Natural killer cell (primary cell): ENCODE measurements at regions not wholly inside any gene's neighbourhood (a gene's known extent, or its start where the extent isn't known, plus 50 kb on each side); places are given as distances from the start of the nearest gene placed in this dataset.

Source experiments
- ATAC-seq, 3 donors: fragments of 150-1000 bp in 2 of 3; fragments of 200-7000 bp in 1 of 3; cut with Tn5 transposase; 1 replicate in 1 of 3; 2 replicates in 2 of 3; pipeline ENCODE4 v1.10.0; 2021; ENCODE audit warnings: mild to moderate bottlenecking in 2 of 3, moderate library complexity in 2 of 3
- DNase-seq, 2 donors: peaks; one replicate each; pipeline versions ENCODE4 v3.0.0 to v3.0.0-alpha.2; 2013 to 2021; ENCODE audit warnings: mixed read lengths in 1 of 2
- H3K27ac ChIP-seq: one replicate; pipeline ENCODE4 v1.5.1; 2013; ENCODE audit warnings: mild to moderate bottlenecking, low read length
- H3K27me3 ChIP-seq: one replicate; pipeline ENCODE4 v1.6.1; 2013; ENCODE audit warnings: low read length; ENCODE audit not compliant: control insufficient read depth, insufficient read depth
- H3K36me3 ChIP-seq: one replicate; pipeline ENCODE4 v1.6.1; 2013; ENCODE audit warnings: low read length; ENCODE audit not compliant: control insufficient read depth, insufficient read depth
- H3K4me1 ChIP-seq: one replicate; pipeline ENCODE4 v1.6.1; 2013; ENCODE audit warnings: low read length; ENCODE audit not compliant: control insufficient read depth, insufficient read depth
- H3K4me3 ChIP-seq: one replicate; pipeline ENCODE4 v1.5.1; 2013; ENCODE audit warnings: low read length
- H3K9me3 ChIP-seq: one replicate; pipeline ENCODE4 v1.6.1; 2013; ENCODE audit warnings: low read length; ENCODE audit not compliant: control insufficient read depth, insufficient read depth
- H3K27ac Mint-ChIP-seq, 2 donors: one replicate each; pipeline ENCODE4 v1.8.0; 2022; ENCODE audit warnings: mild to moderate bottlenecking in 2 of 2, mixed read lengths in 2 of 2, moderate library complexity in 1 of 2
- H3K27me3 Mint-ChIP-seq, 2 donors: one replicate each; pipeline ENCODE4 v1.8.0; 2022; ENCODE audit warnings: low read depth in 2 of 2, mixed read lengths in 2 of 2
- H3K36me3 Mint-ChIP-seq: one replicate; pipeline ENCODE4 v1.8.0; 2022; ENCODE audit warnings: mixed read lengths
- H3K4me1 Mint-ChIP-seq, 2 donors: one replicate each; pipeline ENCODE4 v1.8.0; 2022; ENCODE audit warnings: mixed read lengths in 2 of 2
- H3K4me3 Mint-ChIP-seq: one replicate; pipeline ENCODE4 v1.8.0; 2022; ENCODE audit warnings: mild to moderate bottlenecking, moderate library complexity, mixed read lengths
- H3K9me3 Mint-ChIP-seq, 2 donors: one replicate each; pipeline ENCODE4 v1.8.0; 2022; ENCODE audit warnings: mixed read lengths in 2 of 2
- WGBS: methylation state at CpG from one replicate; pipeline ENCODE4 v1.1.7; 2013; ENCODE audit warnings: missing lambda C conversion rate; ENCODE audit not compliant: insufficient coverage; 5-methylcytosine and 5-hydroxymethylcytosine counted together
- intact Hi-C: fragments of 100-400 bp; cut with micrococcal nuclease; formaldehyde crosslinking; loops from one replicate; pipeline ENCODE4 v1.14.2; 2022
- TF ChIP-seq, protein P1 (sequence below): fragments of 200-600 bp; IDR thresholded peaks from one replicate; pipeline ENCODE4 v1.8.0; 2022; ENCODE audit warnings: antibody characterized with exemption

DNA sequence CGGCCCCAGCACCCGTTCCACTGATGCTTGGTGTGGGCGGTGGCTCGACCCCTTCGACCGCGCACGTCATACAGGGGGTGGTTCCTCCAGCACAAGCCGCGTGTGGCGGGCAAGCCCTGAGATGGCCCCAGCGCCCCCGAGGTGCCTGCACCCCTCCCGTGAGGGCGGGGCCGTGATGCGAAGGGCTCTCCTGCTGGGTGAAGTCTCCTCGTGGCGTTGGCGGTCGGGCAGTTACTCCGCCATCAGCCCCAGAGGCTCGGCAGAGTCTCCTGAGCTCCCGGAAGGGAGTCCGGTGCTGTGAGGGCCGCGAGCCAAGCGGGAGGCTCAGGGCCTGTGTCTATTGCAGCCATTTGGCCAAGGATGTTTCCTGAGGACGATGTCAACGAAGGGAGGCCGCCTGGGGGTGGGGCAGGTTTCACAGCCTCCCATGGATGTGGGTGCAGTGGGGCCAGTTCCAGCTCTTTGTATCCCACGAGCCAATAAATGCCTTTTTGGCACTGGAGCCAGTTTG lies 78.1 kb upstream of the GALNT9 start:
- no peaks in the 10 kb centered on the region for H3K4me1 ChIP-seq
- DNase-seq (no peak), ATAC-seq (no peak)
- no peaks in the 10 kb centered on the region for H3K36me3 Mint-ChIP-seq
- intact Hi-C loops, result no loop called here
- no peak overlapping the region for H3K4me3 Mint-ChIP-seq
- TF ChIP-seq, protein P1, sequence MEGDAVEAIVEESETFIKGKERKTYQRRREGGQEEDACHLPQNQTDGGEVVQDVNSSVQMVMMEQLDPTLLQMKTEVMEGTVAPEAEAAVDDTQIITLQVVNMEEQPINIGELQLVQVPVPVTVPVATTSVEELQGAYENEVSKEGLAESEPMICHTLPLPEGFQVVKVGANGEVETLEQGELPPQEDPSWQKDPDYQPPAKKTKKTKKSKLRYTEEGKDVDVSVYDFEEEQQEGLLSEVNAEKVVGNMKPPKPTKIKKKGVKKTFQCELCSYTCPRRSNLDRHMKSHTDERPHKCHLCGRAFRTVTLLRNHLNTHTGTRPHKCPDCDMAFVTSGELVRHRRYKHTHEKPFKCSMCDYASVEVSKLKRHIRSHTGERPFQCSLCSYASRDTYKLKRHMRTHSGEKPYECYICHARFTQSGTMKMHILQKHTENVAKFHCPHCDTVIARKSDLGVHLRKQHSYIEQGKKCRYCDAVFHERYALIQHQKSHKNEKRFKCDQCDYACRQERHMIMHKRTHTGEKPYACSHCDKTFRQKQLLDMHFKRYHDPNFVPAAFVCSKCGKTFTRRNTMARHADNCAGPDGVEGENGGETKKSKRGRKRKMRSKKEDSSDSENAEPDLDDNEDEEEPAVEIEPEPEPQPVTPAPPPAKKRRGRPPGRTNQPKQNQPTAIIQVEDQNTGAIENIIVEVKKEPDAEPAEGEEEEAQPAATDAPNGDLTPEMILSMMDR, result no peak
- no peak overlapping the region for H3K27ac ChIP-seq
- H3K27ac Mint-ChIP-seq, result no peak overlapping the region
- H3K36me3 ChIP-seq, result no peaks in the 10 kb centered on the region
- H3K9me3 ChIP-seq, result no peaks in the 10 kb centered on the region
- peaks cover 0 to 3% of the 10 kb centered on the region in 2 donors for H3K27me3 Mint-ChIP-seq
- H3K4me3 ChIP-seq, result no peak overlapping the region
- no peaks in the 10 kb centered on the region for H3K27me3 ChIP-seq
- H3K4me1 Mint-ChIP-seq, result no peaks in the 10 kb centered on the region
- 71% methylated on average over 31 of the region's 32 CpGs for WGBS
- H3K9me3 Mint-ChIP-seq, result no peaks in the 10 kb centered on the region

DNA sequence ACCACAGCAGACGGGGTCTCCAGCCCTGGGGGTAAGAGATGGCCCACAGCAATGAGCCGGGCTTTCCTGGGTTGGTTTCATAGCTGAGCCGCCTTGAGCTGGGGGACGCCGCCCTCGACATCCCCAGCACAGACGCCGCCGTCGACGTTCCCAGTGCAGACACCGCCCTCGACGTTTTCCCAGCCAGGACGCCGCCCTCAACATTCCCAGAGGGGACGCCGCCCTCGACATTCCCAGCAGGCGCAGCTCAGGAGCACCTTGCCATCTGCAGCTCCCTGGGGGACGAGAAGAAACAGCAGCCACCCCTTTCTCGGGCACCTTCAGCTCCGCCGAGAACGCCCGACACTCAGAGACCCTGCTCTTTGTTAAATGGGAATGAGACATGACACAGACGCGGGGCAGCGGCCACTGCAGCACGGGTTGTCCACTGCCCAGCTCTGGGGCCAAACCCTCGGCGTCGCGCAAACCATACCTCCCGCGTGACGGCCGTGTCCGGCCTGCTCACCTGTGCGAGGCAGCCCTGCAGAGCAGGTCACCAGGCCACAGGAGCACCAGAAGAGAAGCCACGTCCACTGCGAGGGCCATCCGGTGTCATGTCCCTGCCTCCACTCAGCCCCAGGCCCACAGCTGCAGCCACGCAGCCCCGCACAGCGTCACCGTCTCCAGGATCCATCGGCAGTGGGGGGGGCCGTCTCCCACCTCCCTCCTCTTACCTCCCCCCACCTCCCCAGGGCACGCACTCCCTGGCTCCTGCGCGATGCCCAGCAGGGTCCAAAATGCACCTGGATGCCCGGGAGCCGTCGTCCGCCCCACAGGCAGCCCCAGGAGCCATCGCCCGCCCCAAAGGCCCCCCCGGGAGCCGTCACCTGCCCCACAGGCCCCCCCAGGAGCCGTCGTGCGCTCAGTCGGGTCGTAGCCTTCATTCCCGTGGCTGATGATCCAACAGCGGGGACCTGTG lies 77.4 kb upstream of the GALNT9 start:
- TF ChIP-seq, protein P1, result no peak
- Histone ChIP-seq H3K4me1 (no peaks in the 10 kb centered on the region), H3K36me3 (no peaks in the 10 kb centered on the region), H3K9me3 (no peaks in the 10 kb centered on the region), H3K4me3 (no peak overlapping the region), H3K27ac (no peak overlapping the region), H3K27me3 (peaks cover 3% of the 10 kb centered on the region)
- DNase-seq, result no peak
- Mint-ChIP-seq H3K36me3 (no peaks in the 10 kb centered on the region), H3K9me3 (no peaks in the 10 kb centered on the region), H3K27ac (no peak overlapping the region), H3K4me3 (no peak overlapping the region), H3K4me1 (no peaks in the 10 kb centered on the region), H3K27me3 (peaks cover 0 to 9% of the 10 kb centered on the region in 2 donors)
- intact Hi-C loops, result no loop called here
- WGBS, result 87% methylated on average over 67 of the region's 67 CpGs
- ATAC-seq, result no peak

DNA sequence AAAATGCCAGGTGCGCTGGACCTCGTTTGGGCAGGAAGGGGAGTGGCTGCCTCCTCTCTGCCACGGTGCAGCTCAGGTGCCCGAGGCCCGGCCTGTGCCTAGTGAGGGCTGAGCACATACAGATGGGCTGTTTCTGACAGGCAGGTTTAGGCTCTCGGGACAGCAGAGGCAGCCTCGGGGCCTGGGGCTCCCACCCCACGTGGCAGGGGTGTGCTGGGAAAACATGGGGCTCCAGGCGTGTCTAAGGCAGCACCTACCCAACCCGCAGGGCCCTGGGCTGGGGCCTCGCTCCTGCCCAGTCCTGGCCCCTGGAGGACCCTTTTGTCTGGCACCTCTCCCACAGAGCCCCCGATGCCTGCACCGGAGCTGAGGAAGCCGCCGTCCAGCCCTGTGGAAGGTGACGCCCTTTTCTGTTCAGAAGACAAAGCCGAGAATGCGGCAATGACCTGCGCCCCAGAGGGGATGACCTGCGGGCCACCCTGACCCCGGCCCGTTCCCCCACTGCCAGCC lies 76.4 kb upstream of the GALNT9 start:
- ATAC-seq (no peak), DNase-seq (no peak)
- TF ChIP-seq, protein P1, result no peak
- H3K27ac ChIP-seq, result no peak overlapping the region
- H3K36me3 ChIP-seq, result no peaks in the 10 kb centered on the region
- H3K9me3 ChIP-seq, result no peaks in the 10 kb centered on the region
- no peak overlapping the region for H3K4me3 ChIP-seq
- Mint-ChIP-seq H3K9me3 (no peaks in the 10 kb centered on the region), H3K4me1 (no peaks in the 10 kb centered on the region), H3K27ac (no peak overlapping the region), H3K36me3 (no peaks in the 10 kb centered on the region), H3K4me3 (no peak overlapping the region), H3K27me3 (peaks cover 0 to 12% of the 10 kb centered on the region in 2 donors)
- intact Hi-C loops, result no loop called here
- H3K27me3 ChIP-seq, result peaks cover 3% of the 10 kb centered on the region
- H3K4me1 ChIP-seq, result no peaks in the 10 kb centered on the region
- 72% methylated on average over 22 of the region's 22 CpGs for WGBS
